Mucosa of descending colon (tissue), 3 donors: ENCODE measurements at regions not wholly inside any gene's neighbourhood (a gene's known extent, or its start where the extent isn't known, plus 50 kb on each side); places are given as distances from the start of the nearest gene placed in this dataset.

Experiments used
- ATAC-seq: fragments of 200-7000 bp; cut with Tn5 transposase; one replicate; pipeline ENCODE4 v1.9.1; 2020; ENCODE audit warnings: mild to moderate bottlenecking, moderate library complexity
- DNase-seq, 3 donors: peaks; one replicate each; pipeline ENCODE4 v3.0.0-alpha.2; 2020
- H3K36me3 ChIP-seq: fragments of 200-600 bp; one replicate; pipeline ENCODE4 v1.8.0; 2021; ENCODE audit warnings: low read depth, mild to moderate bottlenecking
- H3K4me1 ChIP-seq: fragments of 200-600 bp; one replicate; pipeline ENCODE4 v1.8.0; 2021; ENCODE audit warnings: low read depth, mild to moderate bottlenecking
- H3K4me3 ChIP-seq: fragments of 200-600 bp; one replicate; pipeline ENCODE4 v1.8.0; 2021; ENCODE audit warnings: mild to moderate bottlenecking
- H3K9me3 ChIP-seq: fragments of 200-600 bp; one replicate; pipeline ENCODE4 v1.8.0; 2021; ENCODE audit warnings: mild to moderate bottlenecking
- CTCF ChIP-seq: fragments of 200-600 bp; IDR thresholded peaks from one replicate; pipeline ENCODE4 v1.8.0; 2022; ENCODE audit warnings: antibody characterized with exemption, mild to moderate bottlenecking
- intact Hi-C, 2 donors: fragments of 100-400 bp; cut with DNase I in 1 of 2; cut with micrococcal nuclease in 1 of 2; formaldehyde crosslinking; loops; one replicate each; pipeline versions ENCODE4 v1.11.0 to v1.11.1; 2022; cut with DNase I, micrococcal nuclease
- donor health status: DM: no; HTN: no; CAD: no; lungs with moderate emphysema.
- donor health status: DM: no; HTN: no; CAD: no.
- donor health status: DM: no; HTN: yes; CAD: no.

DNA sequence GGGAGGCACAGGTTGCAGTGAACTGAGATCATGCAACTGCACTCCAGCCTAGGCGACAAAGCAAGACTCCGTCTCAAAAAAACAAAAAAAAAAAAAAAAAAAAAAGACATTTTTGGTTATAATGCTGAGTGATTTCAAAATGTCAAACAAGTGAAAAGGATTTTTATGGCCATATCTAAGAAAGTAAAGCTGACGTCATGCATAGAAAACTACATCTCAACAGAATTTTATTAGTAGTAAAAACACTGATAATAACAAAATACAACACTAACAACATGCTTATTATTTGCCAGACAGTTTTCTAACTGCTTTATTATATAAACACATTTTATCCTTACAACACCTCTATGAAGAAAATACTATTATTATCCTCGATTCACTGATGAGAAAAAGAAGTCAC is 833.0 kb upstream of the WWC1 start:
- DNase-seq (no peak), ATAC-seq (no peak)
- intact Hi-C loops: no loop called here
- no peak for TF ChIP-seq CTCF
- Histone ChIP-seq H3K9me3 (no peaks in the 10 kb centered on the region), H3K36me3 (no peaks in the 10 kb centered on the region), H3K4me1 (no peaks in the 10 kb centered on the region), H3K4me3 (no peak overlapping the region)

- no peaks in the 10 kb centered on the region for H3K9me3 ChIP-seq
- DNase-seq (no peak), ATAC-seq (no peak)
- H3K4me1 ChIP-seq: no peaks in the 10 kb centered on the region
- TF ChIP-seq CTCF: no peak
- no peak overlapping the region for H3K4me3 ChIP-seq
- H3K36me3 ChIP-seq: no peaks in the 10 kb centered on the region
- intact Hi-C loops: no loop called here
Measured at GRCh38 chr5:167460449-167461020, 830.9 kb upstream of the WWC1 start.

DNA sequence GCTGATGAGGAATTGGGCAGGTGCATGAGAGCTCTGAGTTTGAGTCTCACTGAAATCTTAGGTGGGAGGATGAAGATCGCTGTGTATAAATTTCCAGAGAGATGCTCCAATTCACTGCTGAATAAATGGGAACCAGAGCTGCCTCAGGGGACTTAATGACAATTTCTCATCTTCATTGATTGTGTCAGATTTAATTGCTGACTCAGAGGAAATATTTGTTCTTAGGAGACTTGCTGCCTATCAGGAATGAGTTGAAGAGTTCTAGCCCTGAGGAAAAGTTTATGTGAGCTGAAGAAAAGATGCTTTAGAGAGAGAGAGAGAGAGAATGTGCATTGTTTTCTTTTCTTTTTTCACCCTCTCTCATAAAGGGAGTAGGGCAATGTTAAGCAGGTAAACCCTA is 827.5 kb upstream of the WWC1 start:
- no peaks in the 10 kb centered on the region for H3K36me3 ChIP-seq
- no peaks in the 10 kb centered on the region for H3K9me3 ChIP-seq
- intact Hi-C loops: no loop called here
- DNase-seq (no peak), ATAC-seq (no peak)
- TF ChIP-seq CTCF: no peak
- H3K4me3 ChIP-seq: no peak overlapping the region
- H3K4me1 ChIP-seq: no peaks in the 10 kb centered on the region

DNA sequence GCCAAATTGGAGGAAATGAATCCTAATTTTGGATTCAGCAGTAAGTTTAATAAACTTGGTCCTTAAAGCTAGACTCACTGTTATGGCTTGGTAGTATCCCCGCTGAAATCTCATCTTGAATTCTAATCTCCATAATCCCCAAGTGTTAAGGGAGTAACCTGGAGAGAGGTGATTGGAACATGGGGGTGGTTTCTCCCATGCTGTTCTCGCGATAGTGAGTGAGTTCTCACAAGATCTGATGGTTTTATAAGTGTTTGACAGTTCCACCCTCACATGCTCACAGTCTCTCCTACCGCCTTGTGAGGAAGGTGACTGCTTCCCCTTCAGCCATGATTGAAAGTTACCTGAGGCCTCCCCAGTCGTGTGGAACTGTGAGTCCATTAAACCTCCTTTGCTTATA is 824.5 kb upstream of the WWC1 start:
- no peaks in the 10 kb centered on the region for H3K9me3 ChIP-seq
- no peaks in the 10 kb centered on the region for H3K36me3 ChIP-seq
- intact Hi-C loops: no loop called here
- H3K4me1 ChIP-seq: no peaks in the 10 kb centered on the region
- DNase-seq (no peak), ATAC-seq (no peak)
- H3K4me3 ChIP-seq: no peak overlapping the region
- TF ChIP-seq CTCF: no peak

- no peak for ATAC-seq
- Histone ChIP-seq H3K9me3 (no peaks in the 10 kb centered on the region), H3K36me3 (no peaks in the 10 kb centered on the region), H3K4me1 (no peaks in the 10 kb centered on the region), H3K4me3 (no peak overlapping the region)
- no peak for DNase-seq
- TF ChIP-seq CTCF: no peak
- intact Hi-C loops: no loop called here
Measured at GRCh38 chr5:167472566-167473108, 818.8 kb upstream of the WWC1 start.

- H3K36me3 ChIP-seq: no peaks in the 10 kb centered on the region
- no peaks in the 10 kb centered on the region for H3K4me1 ChIP-seq
- H3K9me3 ChIP-seq: no peaks in the 10 kb centered on the region
- intact Hi-C loops: no loop called here
- ATAC-seq: no peak
- TF ChIP-seq CTCF: no peak
- no peak overlapping the region for H3K4me3 ChIP-seq
- no peak for DNase-seq
Measured at GRCh38 chr5:167478188-167478587, 813.3 kb upstream of the WWC1 start.
